K562 (cell line): ENCODE measurements at regions not wholly inside any gene's neighbourhood (a gene's known extent, or its start where the extent isn't known, plus 50 kb on each side); places are given as distances from the start of the nearest gene placed in this dataset.

Source experiments
- ATAC-seq: fragments of 200-7000 bp; cut with Tn5 transposase; 3 replicates; pipeline ENCODE4 v1.9.1; 2020; ENCODE audit warnings: moderate library complexity
- BruUV-seq: library from RNA; stranded (reverse); fragments of 400-500 nt; replicated peaks from 2 replicates; lab custom pipeline; 2021; lab: Mats Ljungman, UMichigan
- CTCF ChIA-PET: fragments of 300-600 bp; formaldehyde crosslinking; extraction: SDS; loops from one replicate; lab custom pipeline; 2021; ENCODE audit warnings: low intra/inter-chr PET ratio; lab: Yijun Ruan, JAX
- POLR2A ChIA-PET: fragments of 300-600, 350-650 bp; sonication (Branson Sonifier 250); formaldehyde crosslinking; extraction: SDS; loops from one replicate; lab custom pipeline; 2021; ENCODE audit warnings: antibody characterized with exemption, inconsistent platforms; lab: Yijun Ruan, JAX
- DNase-seq, 4 experiments: peaks; one replicate each; pipeline versions ENCODE4 v3.0.0 to v3.0.0-alpha.2; 2011 to 2018; ENCODE audit warnings: low spot score in 3 of 4, mixed read lengths in 3 of 4; ENCODE audit errors: extremely low read depth in 1 of 4
- FAIRE-seq: peaks from 2 replicates; lab custom pipeline; 2011; peaks lifted over from hg19 to GRCh38; lab: Jason Lieb, UNC
- H2AFZ ChIP-seq: 2 replicates; pipeline ENCODE4 v1.6.0; 2011; ENCODE audit warnings: low read depth, low read length, control low read depth, inconsistent platforms
- H3K27ac ChIP-seq: fragments of 200-600 bp; 3 replicates; pipeline ENCODE4 v1.8.0; 2011; ENCODE audit warnings: low read depth, mild to moderate bottlenecking, control low read depth, inconsistent platforms, low read length, moderate library complexity, mixed read lengths; ENCODE audit errors: extremely low read depth
- H3K27me3 ChIP-seq, 2 experiments: fragments of 300-600 bp in 1 of 2; 2 replicates in 1 of 2; 3 replicates in 1 of 2; pipeline versions ENCODE4 v1.6.0 to v1.8.0; 2011; ENCODE audit warnings: inconsistent platforms in 2 of 2, low read length in 2 of 2, mild to moderate bottlenecking in 1 of 2, mixed read lengths in 1 of 2, moderate library complexity in 1 of 2; ENCODE audit not compliant: control insufficient read depth in 2 of 2, insufficient read depth in 2 of 2
- H3K36me3 ChIP-seq: fragments of 300-600 bp; 3 replicates; pipeline ENCODE4 v1.8.0; 2011; ENCODE audit warnings: mild to moderate bottlenecking, low read length, inconsistent platforms; ENCODE audit not compliant: control insufficient read depth, insufficient read depth
- H3K4me1 ChIP-seq, 2 experiments: fragments of 200-600 bp in 1 of 2; replicated peaks in 1 of 2; 2 replicates in 1 of 2; 3 replicates in 1 of 2; pipeline versions ENCODE4 v1.5.1 to v1.8.0; 2011; ENCODE audit warnings: inconsistent platforms in 2 of 2, low read length in 2 of 2, mild to moderate bottlenecking in 1 of 2, mixed read lengths in 1 of 2, moderate library complexity in 1 of 2; ENCODE audit not compliant: control insufficient read depth in 2 of 2, insufficient read depth in 2 of 2
- H3K4me2 ChIP-seq: 2 replicates; pipeline ENCODE4 v1.6.1; 2011; ENCODE audit warnings: low read length, control low read depth, inconsistent platforms, mixed read lengths; ENCODE audit not compliant: insufficient read depth
- H3K4me3 ChIP-seq: fragments of 200-600 bp; sonication (generic), shearing (Covaris generic); 2 replicates; pipeline ENCODE4 v1.5.1; 2016; ENCODE audit warnings: control low read depth, inconsistent platforms
- H3K79me2 ChIP-seq: fragments of 200-600 bp; 3 replicates; pipeline ENCODE4 v1.8.0; 2011; ENCODE audit warnings: low read length, inconsistent platforms; ENCODE audit not compliant: control insufficient read depth, insufficient read depth
- H3K9ac ChIP-seq, 2 experiments: 2 replicates each; pipeline versions ENCODE4 v1.6.0 to v1.6.1; 2011; ENCODE audit warnings: low read depth in 2 of 2, low read length in 2 of 2, control low read depth in 1 of 2, inconsistent platforms in 1 of 2, mild to moderate bottlenecking in 1 of 2, mixed read lengths in 1 of 2; ENCODE audit not compliant: insufficient read depth in 1 of 2
- H3K9me1 ChIP-seq: one replicate; pipeline ENCODE4 v1.6.0; 2011; ENCODE audit warnings: inconsistent platforms, mild to moderate bottlenecking, low read length, moderate library complexity; ENCODE audit not compliant: control insufficient read depth, insufficient read depth
- H3K9me3 ChIP-seq: replicated peaks from 2 replicates; pipeline ENCODE4 v1.5.1; 2011; ENCODE audit warnings: low read depth, low read length, inconsistent platforms; ENCODE audit not compliant: control insufficient read depth, insufficient read depth
- H4K20me1 ChIP-seq: replicated peaks from 2 replicates; pipeline ENCODE4 v1.6.1; 2011; ENCODE audit warnings: low read length, inconsistent platforms, mixed read lengths; ENCODE audit not compliant: control insufficient read depth, insufficient read depth
- E2F4 ChIP-seq: sonication (generic); formaldehyde crosslinking; IDR thresholded peaks from 2 replicates; pipeline ENCODE4 v1.8.0; 2022; ENCODE audit warnings: mild to moderate bottlenecking, low read depth, missing genetic modification reagents
- GATAD2B ChIP-seq: fragments of 450-650 bp; IDR thresholded peaks from 2 replicates; pipeline ENCODE4 v1.6.1; 2017; ENCODE audit warnings: mild to moderate bottlenecking, borderline replicate concordance
- HDGF ChIP-seq: fragments of 450-650 bp; IDR thresholded peaks from 2 replicates; pipeline ENCODE4 v1.6.1; 2016
- HIVEP1 ChIP-seq: fragments of 250-450 bp; sonication (Bioruptor Pico); IDR thresholded peaks from 2 replicates; pipeline ENCODE4 v1.4.0; 2020; ENCODE audit warnings: mild to moderate bottlenecking
- NCOA1 ChIP-seq: fragments of 450-650 bp; IDR thresholded peaks from 2 replicates; pipeline ENCODE4 v1.6.1; 2016; ENCODE audit warnings: low read depth
- PHB2 ChIP-seq: fragments of 450-650 bp; IDR thresholded peaks from 2 replicates; pipeline ENCODE4 v1.6.1; 2017; ENCODE audit warnings: low read depth
- WGBS: fragments of 100-300 bp; shearing (Covaris generic); methylation state at CpG from one replicate; pipeline ENCODE4 v1.1.6; 2016; ENCODE audit warnings: low coverage, mixed read lengths; ENCODE audit not compliant: insufficient coverage; ENCODE audit errors: missing lambda C conversion rate; 5-methylcytosine and 5-hydroxymethylcytosine counted together
- in situ Hi-C: fragments of 300-500 bp; cut with MboI; formaldehyde crosslinking; loops from 4 replicates; pipeline ENCODE4 v1.15.0; 2018; ENCODE audit warnings: inconsistent platforms, mixed read lengths
- intact Hi-C: fragments of 100-400 bp; cut with micrococcal nuclease; formaldehyde crosslinking; loops from 2 replicates; pipeline ENCODE4 v1.14.2; 2022
- TF ChIP-seq, protein P1 (sequence below): fragments of 250-450 bp; sonication (Bioruptor Pico); IDR thresholded peaks from 2 replicates; pipeline ENCODE4 v1.4.0; 2020; ENCODE audit warnings: mild to moderate bottlenecking, moderate library complexity
- TF ChIP-seq, protein P2 (sequence below): sonication (generic); formaldehyde crosslinking; IDR thresholded peaks from 2 replicates; pipeline ENCODE4 v1.8.1; 2023; ENCODE audit warnings: mild to moderate bottlenecking, missing genetic modification reagents
- TF ChIP-seq, protein P3 (sequence below): IDR thresholded peaks from 2 replicates; pipeline ENCODE4 v1.6.1; 2011; ENCODE audit warnings: borderline replicate concordance, low read depth, mild to moderate bottlenecking, moderate library complexity, low read length; ENCODE audit not compliant: insufficient read depth, poor library complexity, severe bottlenecking

DNA sequence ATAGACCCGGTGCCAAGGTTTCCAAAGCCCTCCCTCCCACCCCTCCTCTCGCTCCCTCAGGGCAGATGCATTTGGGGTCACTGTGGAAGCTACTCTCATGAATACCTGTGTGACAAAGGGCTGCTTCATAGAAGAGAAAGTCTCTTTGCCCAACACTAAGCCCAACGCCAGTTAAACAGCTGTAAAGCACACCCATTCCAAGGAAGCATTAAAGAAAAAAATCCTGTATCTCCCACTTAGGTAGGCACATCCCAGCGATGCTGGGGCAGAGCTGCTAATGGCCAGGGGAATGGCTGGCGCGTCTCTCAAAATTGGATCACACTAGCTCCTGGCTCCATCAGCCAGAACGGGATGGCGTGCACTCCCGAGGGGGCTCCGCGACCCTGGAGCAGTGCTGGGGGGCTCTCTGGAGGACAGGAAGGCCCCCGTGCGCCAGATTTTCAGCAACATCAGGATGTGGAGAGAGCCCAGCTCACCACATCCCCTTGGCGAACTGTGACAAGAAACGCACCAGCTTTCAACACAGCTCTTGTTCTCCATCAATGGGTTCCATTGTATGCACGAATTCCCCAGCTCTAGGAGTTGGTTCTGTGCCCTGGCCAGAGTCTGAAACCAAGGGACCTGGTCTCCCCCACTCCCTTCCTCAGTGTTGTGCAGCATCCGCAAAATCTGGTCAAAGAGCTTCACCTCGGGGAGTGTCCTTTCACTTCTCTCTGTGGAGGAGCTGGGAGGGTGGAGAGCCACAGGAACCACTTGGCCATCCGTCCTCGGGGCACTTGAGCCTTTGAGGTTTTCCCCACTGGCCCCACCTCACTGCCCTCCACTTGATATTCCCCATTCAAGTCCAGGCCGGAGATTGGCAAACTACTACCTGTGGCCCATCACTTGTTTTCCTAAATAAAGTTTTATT, 74.1 kb downstream of the TFAP2C start:
- ATAC-seq (no peak), FAIRE-seq (no peak), DNase-seq (no peak)
- ChIA-PET CTCF (no interaction called here), POLR2A (interaction anchor here (0.5 to 0.7 kb wide), 2 partner anchors 44 to 288 kb away, joined by 3 read pairs; no protein-coding TSS in a partner anchor)
- intact Hi-C loops (no loop called here), in situ Hi-C loops (no loop called here)
- no peaks in the 10 kb centered on the region for H3K36me3 ChIP-seq
- 1% methylated on average over 21 of the region's 21 CpGs for WGBS
- H3K4me1 ChIP-seq, result no peaks in the 10 kb centered on the region
- no peaks in the 10 kb centered on the region for H3K79me2 ChIP-seq
- no TSS peak for BruUV-seq
- H4K20me1 ChIP-seq, result no peaks in the 10 kb centered on the region
- H3K27ac ChIP-seq, result no peak overlapping the region
- no peak overlapping the region for H3K4me2 ChIP-seq
- H3K9me1 ChIP-seq, result no peaks in the 10 kb centered on the region
- H3K27me3 ChIP-seq, result peaks cover 7 to 55% of the 10 kb centered on the region in 2 experiments; a peak in 4 of 5 replicates
- H2AFZ ChIP-seq, result no peak overlapping the region
- H3K9ac ChIP-seq, result no peak overlapping the region
- no peak overlapping the region for H3K4me3 ChIP-seq
- H3K9me3 ChIP-seq, result no peaks in the 10 kb centered on the region
- TF ChIP-seq, protein P1, sequence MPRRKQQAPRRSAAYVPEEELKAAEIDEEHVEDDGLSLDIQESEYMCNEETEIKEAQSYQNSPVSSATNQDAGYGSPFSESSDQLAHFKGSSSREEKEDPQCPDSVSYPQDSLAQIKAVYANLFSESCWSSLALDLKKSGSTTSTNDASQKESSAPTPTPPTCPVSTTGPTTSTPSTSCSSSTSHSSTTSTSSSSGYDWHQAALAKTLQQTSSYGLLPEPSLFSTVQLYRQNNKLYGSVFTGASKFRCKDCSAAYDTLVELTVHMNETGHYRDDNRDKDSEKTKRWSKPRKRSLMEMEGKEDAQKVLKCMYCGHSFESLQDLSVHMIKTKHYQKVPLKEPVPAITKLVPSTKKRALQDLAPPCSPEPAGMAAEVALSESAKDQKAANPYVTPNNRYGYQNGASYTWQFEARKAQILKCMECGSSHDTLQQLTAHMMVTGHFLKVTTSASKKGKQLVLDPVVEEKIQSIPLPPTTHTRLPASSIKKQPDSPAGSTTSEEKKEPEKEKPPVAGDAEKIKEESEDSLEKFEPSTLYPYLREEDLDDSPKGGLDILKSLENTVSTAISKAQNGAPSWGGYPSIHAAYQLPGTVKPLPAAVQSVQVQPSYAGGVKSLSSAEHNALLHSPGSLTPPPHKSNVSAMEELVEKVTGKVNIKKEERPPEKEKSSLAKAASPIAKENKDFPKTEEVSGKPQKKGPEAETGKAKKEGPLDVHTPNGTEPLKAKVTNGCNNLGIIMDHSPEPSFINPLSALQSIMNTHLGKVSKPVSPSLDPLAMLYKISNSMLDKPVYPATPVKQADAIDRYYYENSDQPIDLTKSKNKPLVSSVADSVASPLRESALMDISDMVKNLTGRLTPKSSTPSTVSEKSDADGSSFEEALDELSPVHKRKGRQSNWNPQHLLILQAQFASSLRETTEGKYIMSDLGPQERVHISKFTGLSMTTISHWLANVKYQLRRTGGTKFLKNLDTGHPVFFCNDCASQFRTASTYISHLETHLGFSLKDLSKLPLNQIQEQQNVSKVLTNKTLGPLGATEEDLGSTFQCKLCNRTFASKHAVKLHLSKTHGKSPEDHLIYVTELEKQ (CRISPR knock-in tag), result no peak
- TF ChIP-seq, protein P2, sequence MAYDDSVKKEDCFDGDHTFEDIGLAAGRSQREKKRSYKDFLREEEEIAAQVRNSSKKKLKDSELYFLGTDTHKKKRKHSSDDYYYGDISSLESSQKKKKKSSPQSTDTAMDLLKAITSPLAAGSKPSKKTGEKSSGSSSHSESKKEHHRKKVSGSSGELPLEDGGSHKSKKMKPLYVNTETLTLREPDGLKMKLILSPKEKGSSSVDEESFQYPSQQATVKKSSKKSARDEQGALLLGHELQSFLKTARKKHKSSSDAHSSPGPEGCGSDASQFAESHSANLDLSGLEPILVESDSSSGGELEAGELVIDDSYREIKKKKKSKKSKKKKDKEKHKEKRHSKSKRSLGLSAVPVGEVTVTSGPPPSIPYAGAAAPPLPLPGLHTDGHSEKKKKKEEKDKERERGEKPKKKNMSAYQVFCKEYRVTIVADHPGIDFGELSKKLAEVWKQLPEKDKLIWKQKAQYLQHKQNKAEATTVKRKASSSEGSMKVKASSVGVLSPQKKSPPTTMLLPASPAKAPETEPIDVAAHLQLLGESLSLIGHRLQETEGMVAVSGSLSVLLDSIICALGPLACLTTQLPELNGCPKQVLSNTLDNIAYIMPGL (CRISPR knock-in tag), result no peak
- TF ChIP-seq, protein P3, sequence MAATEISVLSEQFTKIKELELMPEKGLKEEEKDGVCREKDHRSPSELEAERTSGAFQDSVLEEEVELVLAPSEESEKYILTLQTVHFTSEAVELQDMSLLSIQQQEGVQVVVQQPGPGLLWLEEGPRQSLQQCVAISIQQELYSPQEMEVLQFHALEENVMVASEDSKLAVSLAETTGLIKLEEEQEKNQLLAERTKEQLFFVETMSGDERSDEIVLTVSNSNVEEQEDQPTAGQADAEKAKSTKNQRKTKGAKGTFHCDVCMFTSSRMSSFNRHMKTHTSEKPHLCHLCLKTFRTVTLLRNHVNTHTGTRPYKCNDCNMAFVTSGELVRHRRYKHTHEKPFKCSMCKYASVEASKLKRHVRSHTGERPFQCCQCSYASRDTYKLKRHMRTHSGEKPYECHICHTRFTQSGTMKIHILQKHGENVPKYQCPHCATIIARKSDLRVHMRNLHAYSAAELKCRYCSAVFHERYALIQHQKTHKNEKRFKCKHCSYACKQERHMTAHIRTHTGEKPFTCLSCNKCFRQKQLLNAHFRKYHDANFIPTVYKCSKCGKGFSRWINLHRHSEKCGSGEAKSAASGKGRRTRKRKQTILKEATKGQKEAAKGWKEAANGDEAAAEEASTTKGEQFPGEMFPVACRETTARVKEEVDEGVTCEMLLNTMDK, result no peak
- TF ChIP-seq HDGF (no peak), GATAD2B (no peak), PHB2 (no peak), NCOA1 (no peak), HIVEP1 (CRISPR knock-in tag) (no peak), E2F4 (CRISPR knock-in tag) (no peak)
